Prostate gland (tissue), 2 donors: ENCODE measurements at regions not wholly inside any gene's neighbourhood (a gene's known extent, or its start where the extent isn't known, plus 50 kb on each side); places are given as distances from the start of the nearest gene placed in this dataset.

ENCODE experiments used
- POLR2AphosphoS5 ChIP-seq: sonication (generic); formaldehyde crosslinking; IDR thresholded peaks from one replicate; pipeline ENCODE4 v1.6.1; 2017; ENCODE audit warnings: antibody characterized with exemption
- TF ChIP-seq, protein P1 (sequence below), 4 experiments: fragments of 200-600 bp in 2 of 4; fragments of 450-650 bp in 2 of 4; sonication (generic) in 2 of 4; IDR thresholded peaks; 1 replicate in 3 of 4; 2 replicates in 1 of 4; pipeline ENCODE4 v1.5.1; 2016 to 2019; ENCODE audit warnings: antibody characterized with exemption in 4 of 4, mild to moderate bottlenecking in 2 of 4, moderate library complexity in 2 of 4

DNA sequence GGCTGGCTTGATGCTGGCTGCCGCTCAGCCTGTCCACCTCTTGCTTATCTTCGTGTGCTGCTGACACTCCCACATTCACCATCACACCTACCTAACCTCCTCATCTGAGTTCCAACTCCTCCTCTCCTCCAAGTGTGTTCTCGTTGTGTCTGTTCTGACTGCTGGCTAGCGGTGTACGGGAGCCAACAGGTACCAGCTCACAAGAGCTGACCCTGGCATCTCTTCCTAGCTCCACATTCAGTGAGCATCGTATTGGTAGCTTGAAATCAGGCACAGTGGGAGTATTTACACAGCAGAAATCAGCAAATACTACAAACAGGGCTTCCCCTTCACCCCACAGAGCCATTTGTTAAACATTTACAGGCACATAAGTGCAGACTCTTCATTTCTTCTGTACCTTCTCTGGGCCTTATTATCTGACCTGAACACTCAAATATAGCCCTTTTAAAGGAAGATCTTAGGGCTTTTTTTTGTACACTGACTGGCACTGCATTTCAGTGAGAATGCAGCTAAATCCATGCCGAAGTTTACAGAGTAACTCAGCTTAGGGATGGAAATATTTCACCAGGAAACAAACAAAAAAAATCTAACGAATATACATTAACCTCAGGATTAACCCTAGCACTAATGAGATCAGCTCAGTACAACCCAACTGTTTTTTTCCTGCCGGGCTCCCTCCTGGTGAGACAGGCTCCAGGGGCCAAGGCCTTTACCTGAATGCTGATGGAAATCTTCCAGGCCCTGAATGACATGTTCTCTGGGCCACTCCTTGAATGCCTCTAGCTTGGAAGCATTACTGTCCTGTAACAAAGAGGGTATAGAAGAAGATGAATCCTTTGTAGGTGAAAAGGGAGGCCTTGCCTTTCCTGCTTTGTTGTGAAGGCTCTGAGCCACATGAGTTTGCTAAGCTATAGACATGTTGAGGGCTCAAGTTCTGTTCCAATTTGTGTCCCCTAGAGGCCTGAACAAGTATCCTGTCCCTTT, 150.5 kb upstream of the LPP start:
- TF ChIP-seq, protein P1, sequence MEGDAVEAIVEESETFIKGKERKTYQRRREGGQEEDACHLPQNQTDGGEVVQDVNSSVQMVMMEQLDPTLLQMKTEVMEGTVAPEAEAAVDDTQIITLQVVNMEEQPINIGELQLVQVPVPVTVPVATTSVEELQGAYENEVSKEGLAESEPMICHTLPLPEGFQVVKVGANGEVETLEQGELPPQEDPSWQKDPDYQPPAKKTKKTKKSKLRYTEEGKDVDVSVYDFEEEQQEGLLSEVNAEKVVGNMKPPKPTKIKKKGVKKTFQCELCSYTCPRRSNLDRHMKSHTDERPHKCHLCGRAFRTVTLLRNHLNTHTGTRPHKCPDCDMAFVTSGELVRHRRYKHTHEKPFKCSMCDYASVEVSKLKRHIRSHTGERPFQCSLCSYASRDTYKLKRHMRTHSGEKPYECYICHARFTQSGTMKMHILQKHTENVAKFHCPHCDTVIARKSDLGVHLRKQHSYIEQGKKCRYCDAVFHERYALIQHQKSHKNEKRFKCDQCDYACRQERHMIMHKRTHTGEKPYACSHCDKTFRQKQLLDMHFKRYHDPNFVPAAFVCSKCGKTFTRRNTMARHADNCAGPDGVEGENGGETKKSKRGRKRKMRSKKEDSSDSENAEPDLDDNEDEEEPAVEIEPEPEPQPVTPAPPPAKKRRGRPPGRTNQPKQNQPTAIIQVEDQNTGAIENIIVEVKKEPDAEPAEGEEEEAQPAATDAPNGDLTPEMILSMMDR (IDR thresholded peaks at IDR 0.05) = no peak
- no peak for TF ChIP-seq POLR2AphosphoS5
